ENCODE measurements at regions not wholly inside any gene's neighbourhood (a gene's known extent, or its start where the extent isn't known, plus 50 kb on each side); places are given as distances from the start of the nearest gene placed in this dataset.

DNA sequence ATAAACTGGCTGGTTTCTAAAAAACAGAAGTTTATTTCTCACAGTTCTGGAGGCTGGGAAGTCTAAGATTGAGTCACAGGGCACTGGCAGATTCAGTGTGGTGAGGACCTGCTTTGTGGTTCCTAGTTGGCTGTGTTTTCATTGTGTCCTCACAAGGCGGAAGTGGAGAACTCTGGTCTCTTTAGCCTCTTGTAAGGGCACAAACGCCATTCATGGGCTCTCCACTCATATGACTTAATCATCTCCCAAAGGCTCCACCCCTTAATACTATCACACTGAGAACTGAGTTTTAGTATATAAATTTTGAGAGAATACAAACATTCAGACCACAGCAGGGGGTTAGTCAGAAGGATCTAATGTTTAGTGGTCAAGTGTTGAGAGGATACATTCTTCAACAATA, 208.2 kb downstream of the SEC61B start:
- H2AFZ ChIP-seq (ENCODE audit: low read length), result no peak overlapping the region
- no peaks in the 10 kb centered on the region for H3F3A ChIP-seq (ENCODE audit: insufficient read depth, low read length)
- no peak overlapping the region for H3K4me3 ChIP-seq (ENCODE audit: low read depth, low read length, poor library complexity, severe bottlenecking)
- H3K27me3 ChIP-seq (ENCODE audit: insufficient read depth, low read length), result no peaks in the 10 kb centered on the region
- H3K4me1 ChIP-seq (ENCODE audit: insufficient read depth, low read length, severe bottlenecking), result no peaks in the 10 kb centered on the region
- no peak overlapping the region for H3K27ac ChIP-seq (ENCODE audit: low read depth, low read length, poor library complexity, severe bottlenecking)
- TF ChIP-seq, protein P1, sequence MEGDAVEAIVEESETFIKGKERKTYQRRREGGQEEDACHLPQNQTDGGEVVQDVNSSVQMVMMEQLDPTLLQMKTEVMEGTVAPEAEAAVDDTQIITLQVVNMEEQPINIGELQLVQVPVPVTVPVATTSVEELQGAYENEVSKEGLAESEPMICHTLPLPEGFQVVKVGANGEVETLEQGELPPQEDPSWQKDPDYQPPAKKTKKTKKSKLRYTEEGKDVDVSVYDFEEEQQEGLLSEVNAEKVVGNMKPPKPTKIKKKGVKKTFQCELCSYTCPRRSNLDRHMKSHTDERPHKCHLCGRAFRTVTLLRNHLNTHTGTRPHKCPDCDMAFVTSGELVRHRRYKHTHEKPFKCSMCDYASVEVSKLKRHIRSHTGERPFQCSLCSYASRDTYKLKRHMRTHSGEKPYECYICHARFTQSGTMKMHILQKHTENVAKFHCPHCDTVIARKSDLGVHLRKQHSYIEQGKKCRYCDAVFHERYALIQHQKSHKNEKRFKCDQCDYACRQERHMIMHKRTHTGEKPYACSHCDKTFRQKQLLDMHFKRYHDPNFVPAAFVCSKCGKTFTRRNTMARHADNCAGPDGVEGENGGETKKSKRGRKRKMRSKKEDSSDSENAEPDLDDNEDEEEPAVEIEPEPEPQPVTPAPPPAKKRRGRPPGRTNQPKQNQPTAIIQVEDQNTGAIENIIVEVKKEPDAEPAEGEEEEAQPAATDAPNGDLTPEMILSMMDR (IDR thresholded peaks at IDR 0.05; ENCODE audit: low read length), result no peak
- TF ChIP-seq EZH2 (IDR thresholded peaks at IDR 0.05; ENCODE audit: borderline replicate concordance, low read length), result no peak
- no peaks in the 10 kb centered on the region; the same call in 1 of the 2 replicates for H3K9me3 ChIP-seq (ENCODE audit: low read length)
- no peak overlapping the region for H3K4me2 ChIP-seq (ENCODE audit: low read length)
- H3K9ac ChIP-seq (ENCODE audit: low read length), result no peak overlapping the region
- no peaks in the 10 kb centered on the region for H4K20me1 ChIP-seq (ENCODE audit: insufficient read depth, low read length)
- no peaks in the 10 kb centered on the region for H3K9me2 ChIP-seq (ENCODE audit: low read depth, low read length)
- H3K79me2 ChIP-seq (ENCODE audit: insufficient read depth, low read length), result no peaks in the 10 kb centered on the region
- H3K36me3 ChIP-seq (ENCODE audit: insufficient read depth, low read length), result no peaks in the 10 kb centered on the region

GRCh38 chr9:99431103-99431502, 209.0 kb downstream of the SEC61B start:
- Histone ChIP-seq H3K4me3 (ENCODE audit: low read depth, low read length, poor library complexity, severe bottlenecking) (no peak overlapping the region), H2AFZ (ENCODE audit: low read length) (no peak overlapping the region), H3K79me2 (ENCODE audit: insufficient read depth, low read length) (no peaks in the 10 kb centered on the region), H3K9me3 (ENCODE audit: low read length) (no peaks in the 10 kb centered on the region; the same call in 1 of the 2 replicates), H3K27ac (ENCODE audit: low read depth, low read length, poor library complexity, severe bottlenecking) (no peak overlapping the region), H3K4me2 (ENCODE audit: low read length) (no peak overlapping the region), H3K36me3 (ENCODE audit: insufficient read depth, low read length) (no peaks in the 10 kb centered on the region), H3K4me1 (ENCODE audit: insufficient read depth, low read length, severe bottlenecking) (no peaks in the 10 kb centered on the region), H4K20me1 (ENCODE audit: insufficient read depth, low read length) (no peaks in the 10 kb centered on the region), H3K9ac (ENCODE audit: low read length) (no peak overlapping the region), H3K27me3 (ENCODE audit: insufficient read depth, low read length) (no peaks in the 10 kb centered on the region), H3K9me2 (ENCODE audit: low read depth, low read length) (no peaks in the 10 kb centered on the region), H3F3A (ENCODE audit: insufficient read depth, low read length) (no peaks in the 10 kb centered on the region)
- TF ChIP-seq EZH2 (IDR thresholded peaks at IDR 0.05; ENCODE audit: borderline replicate concordance, low read length), result no peak
- TF ChIP-seq, protein P1 (IDR thresholded peaks at IDR 0.05; ENCODE audit: low read length), result no peak

DNA sequence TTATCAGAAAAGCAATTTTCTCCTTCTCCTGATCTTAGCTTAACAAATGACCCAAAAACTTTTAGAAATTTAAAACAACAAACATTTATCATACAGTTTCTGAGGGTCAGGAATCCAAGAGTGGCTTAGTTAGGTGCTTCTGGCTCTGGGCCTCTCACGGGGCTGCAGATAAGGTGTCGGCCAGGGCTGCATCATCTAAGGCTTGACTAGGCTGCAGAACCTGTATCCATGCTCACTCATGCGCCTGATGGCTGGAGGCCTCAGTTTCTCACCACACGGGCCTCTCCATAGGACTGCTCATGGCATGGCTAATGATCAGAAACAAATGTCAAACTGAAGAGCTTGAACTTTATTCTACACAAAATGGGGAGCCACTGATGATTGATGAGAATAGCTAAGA, 210.0 kb downstream of the SEC61B start:
- TF ChIP-seq EZH2 (IDR thresholded peaks at IDR 0.05; ENCODE audit: borderline replicate concordance, low read length), result no peak
- TF ChIP-seq, protein P1 (IDR thresholded peaks at IDR 0.05; ENCODE audit: low read length), result no peak
- H3K36me3 ChIP-seq (ENCODE audit: insufficient read depth, low read length), result no peaks in the 10 kb centered on the region
- no peak overlapping the region for H3K27ac ChIP-seq (ENCODE audit: low read depth, low read length, poor library complexity, severe bottlenecking)
- no peak overlapping the region for H3K4me3 ChIP-seq (ENCODE audit: low read depth, low read length, poor library complexity, severe bottlenecking)
- H3K9me2 ChIP-seq (ENCODE audit: low read depth, low read length), result no peaks in the 10 kb centered on the region
- no peaks in the 10 kb centered on the region for H3K27me3 ChIP-seq (ENCODE audit: insufficient read depth, low read length)
- no peaks in the 10 kb centered on the region for H3K4me1 ChIP-seq (ENCODE audit: insufficient read depth, low read length, severe bottlenecking)
- H3K9ac ChIP-seq (ENCODE audit: low read length), result no peak overlapping the region
- no peaks in the 10 kb centered on the region; the same call in 1 of the 2 replicates for H3K9me3 ChIP-seq (ENCODE audit: low read length)
- no peak overlapping the region for H2AFZ ChIP-seq (ENCODE audit: low read length)
- no peak overlapping the region for H3K4me2 ChIP-seq (ENCODE audit: low read length)
- no peaks in the 10 kb centered on the region for H4K20me1 ChIP-seq (ENCODE audit: insufficient read depth, low read length)
- H3F3A ChIP-seq (ENCODE audit: insufficient read depth, low read length), result no peaks in the 10 kb centered on the region
- H3K79me2 ChIP-seq (ENCODE audit: insufficient read depth, low read length), result no peaks in the 10 kb centered on the region
